ENCODE measurements at regions not wholly inside any gene's neighbourhood (a gene's known extent, or its start where the extent isn't known, plus 50 kb on each side); places are given as distances from the start of the nearest gene placed in this dataset.

DNA sequence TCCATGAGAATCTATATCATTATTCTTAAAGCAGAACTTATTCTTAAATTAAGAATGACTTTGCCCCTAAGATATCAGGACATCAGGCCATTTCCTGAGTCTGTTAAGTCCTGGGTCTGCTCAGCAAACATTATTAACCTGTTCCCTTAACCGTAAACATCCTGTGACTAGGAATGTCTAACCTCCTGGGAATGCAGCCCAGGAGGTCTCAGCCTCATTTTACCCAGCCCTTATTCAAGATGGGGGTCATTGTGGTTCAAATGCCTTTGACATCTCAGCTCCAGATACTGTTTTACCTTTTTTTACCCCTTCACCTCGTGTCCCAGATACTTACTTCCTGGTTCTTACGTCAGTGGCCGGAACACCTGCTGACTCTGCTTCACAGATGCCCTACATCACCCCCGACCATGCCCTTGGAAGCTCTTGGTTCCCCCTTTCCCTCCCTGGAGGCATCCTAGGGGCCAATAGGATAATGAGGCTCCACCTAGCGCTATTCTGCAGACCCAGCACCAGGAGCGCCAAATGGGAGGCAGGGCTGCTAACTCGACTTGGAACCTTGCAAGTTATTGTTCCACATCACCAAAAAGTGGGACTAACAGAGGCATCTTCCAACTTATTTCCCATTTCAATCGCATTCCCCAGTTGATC is 182.5 kb downstream of the MED10 start:
- Histone ChIP-seq H3K79me2 (ENCODE audit: control insufficient read depth, insufficient read depth, low read length) (no peaks in the 10 kb centered on the region), H3K27ac (ENCODE audit: control insufficient read depth, insufficient read depth, low read length) (no peak overlapping the region), H3K4me2 (ENCODE audit: control insufficient read depth, extremely low read depth, insufficient read depth, low read depth, low read length) (no peak overlapping the region), H3K4me3 (ENCODE audit: control insufficient read depth in 2 of 3, extremely low read depth in 1 of 3, insufficient read depth in 2 of 3, low read depth in 1 of 3, low read length in 3 of 3) (no peak overlapping the region), H3K9me1 (ENCODE audit: control insufficient read depth, extremely low read depth, insufficient read depth, low read length) (no peaks in the 10 kb centered on the region), H3K9me3 (ENCODE audit: control insufficient read depth, low read depth, low read length) (no peaks in the 10 kb centered on the region), H2AFZ (ENCODE audit: control insufficient read depth, low read length) (no peak overlapping the region), H4K20me1 (ENCODE audit: control insufficient read depth, extremely low read depth, insufficient read depth, low read length) (no peaks in the 10 kb centered on the region), H3K4me1 (ENCODE audit: control insufficient read depth, extremely low read depth, insufficient read depth, low read length) (no peaks in the 10 kb centered on the region), H3K36me3 (ENCODE audit: control insufficient read depth in 2 of 2, extremely low read depth in 1 of 2, insufficient read depth in 2 of 2, low read length in 2 of 2) (no peaks in the 10 kb centered on the region), H3K27me3 (ENCODE audit: control insufficient read depth, extremely low read depth, insufficient read depth, low read length) (no peaks in the 10 kb centered on the region), H3K9ac (ENCODE audit: control insufficient read depth, extremely low read depth, insufficient read depth, low read length) (no peak overlapping the region)
- DNase-seq (ENCODE audit: low read depth, low spot score) = no peak
- dilution Hi-C loops (cut with MboI; ENCODE audit: extremely low pct_ligation_motif_present, low sequenced_read_pairs) = no loop called here
- FAIRE-seq = no peak
- TF ChIP-seq, protein P1, sequence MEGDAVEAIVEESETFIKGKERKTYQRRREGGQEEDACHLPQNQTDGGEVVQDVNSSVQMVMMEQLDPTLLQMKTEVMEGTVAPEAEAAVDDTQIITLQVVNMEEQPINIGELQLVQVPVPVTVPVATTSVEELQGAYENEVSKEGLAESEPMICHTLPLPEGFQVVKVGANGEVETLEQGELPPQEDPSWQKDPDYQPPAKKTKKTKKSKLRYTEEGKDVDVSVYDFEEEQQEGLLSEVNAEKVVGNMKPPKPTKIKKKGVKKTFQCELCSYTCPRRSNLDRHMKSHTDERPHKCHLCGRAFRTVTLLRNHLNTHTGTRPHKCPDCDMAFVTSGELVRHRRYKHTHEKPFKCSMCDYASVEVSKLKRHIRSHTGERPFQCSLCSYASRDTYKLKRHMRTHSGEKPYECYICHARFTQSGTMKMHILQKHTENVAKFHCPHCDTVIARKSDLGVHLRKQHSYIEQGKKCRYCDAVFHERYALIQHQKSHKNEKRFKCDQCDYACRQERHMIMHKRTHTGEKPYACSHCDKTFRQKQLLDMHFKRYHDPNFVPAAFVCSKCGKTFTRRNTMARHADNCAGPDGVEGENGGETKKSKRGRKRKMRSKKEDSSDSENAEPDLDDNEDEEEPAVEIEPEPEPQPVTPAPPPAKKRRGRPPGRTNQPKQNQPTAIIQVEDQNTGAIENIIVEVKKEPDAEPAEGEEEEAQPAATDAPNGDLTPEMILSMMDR (optimal IDR thresholded peaks at IDR 0.05 in 1 of 3, IDR thresholded peaks at IDR 0.05 in 1 of 3, conservative IDR thresholded peaks at IDR 0.05 in 1 of 3; ENCODE audit: extremely low read depth in 1 of 3, insufficient read depth in 2 of 3, low read length in 3 of 3) = no peak

DNA sequence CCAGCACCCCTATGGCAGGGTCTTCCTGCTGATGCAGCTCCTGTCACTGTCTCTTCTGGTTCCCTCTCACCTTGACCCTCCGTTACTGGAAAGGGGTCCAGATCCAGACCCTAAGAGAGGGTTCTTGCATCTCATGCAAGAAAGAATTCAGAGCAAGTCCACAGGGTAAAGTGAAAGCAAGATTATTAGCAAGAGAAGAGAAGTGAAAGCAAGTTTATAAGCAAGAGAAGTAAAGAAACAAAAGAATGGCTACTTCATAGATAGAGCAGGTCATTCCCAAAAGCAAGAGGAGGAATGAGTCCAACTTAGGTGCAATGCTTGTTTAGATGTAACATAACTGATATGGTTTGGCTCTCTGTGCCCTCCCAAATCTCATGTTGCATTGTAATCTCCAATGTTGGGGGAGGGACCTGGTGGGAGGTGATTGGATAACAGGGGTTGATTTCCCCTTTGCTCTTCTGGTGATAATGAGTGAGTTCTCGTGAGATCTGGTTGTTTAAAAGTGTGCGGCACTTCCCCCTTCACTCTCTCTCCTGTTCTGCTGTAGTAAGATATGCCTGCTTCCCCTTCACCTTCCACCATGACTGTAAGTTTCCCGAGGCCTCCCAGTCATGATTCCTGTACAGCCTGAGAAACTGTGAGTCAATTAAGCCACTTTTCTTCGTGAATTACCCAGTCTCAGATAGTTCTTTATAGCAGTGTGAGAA is 183.3 kb downstream of the MED10 start:
- H3K9ac ChIP-seq (ENCODE audit: control insufficient read depth, extremely low read depth, insufficient read depth, low read length) = no peak overlapping the region
- no peaks in the 10 kb centered on the region for H3K36me3 ChIP-seq (ENCODE audit: control insufficient read depth in 2 of 2, extremely low read depth in 1 of 2, insufficient read depth in 2 of 2, low read length in 2 of 2)
- H3K9me1 ChIP-seq (ENCODE audit: control insufficient read depth, extremely low read depth, insufficient read depth, low read length) = no peaks in the 10 kb centered on the region
- TF ChIP-seq EZH2 (IDR thresholded peaks at IDR 0.05; ENCODE audit: low read length) = no peak
- no peak for FAIRE-seq
- dilution Hi-C loops (cut with MboI; ENCODE audit: extremely low pct_ligation_motif_present, low sequenced_read_pairs) = no loop called here
- H3K4me1 ChIP-seq (ENCODE audit: control insufficient read depth, extremely low read depth, insufficient read depth, low read length) = no peaks in the 10 kb centered on the region
- no peaks in the 10 kb centered on the region for H3K9me3 ChIP-seq (ENCODE audit: control insufficient read depth, low read depth, low read length)
- no peaks in the 10 kb centered on the region for H3K27me3 ChIP-seq (ENCODE audit: control insufficient read depth, extremely low read depth, insufficient read depth, low read length)
- H3K4me3 ChIP-seq (ENCODE audit: control insufficient read depth in 2 of 3, extremely low read depth in 1 of 3, insufficient read depth in 2 of 3, low read depth in 1 of 3, low read length in 3 of 3) = no peak overlapping the region
- no peak overlapping the region for H2AFZ ChIP-seq (ENCODE audit: control insufficient read depth, low read length)
- DNase-seq (ENCODE audit: low read depth, low spot score) = no peak
- no peaks in the 10 kb centered on the region for H4K20me1 ChIP-seq (ENCODE audit: control insufficient read depth, extremely low read depth, insufficient read depth, low read length)
- H3K4me2 ChIP-seq (ENCODE audit: control insufficient read depth, extremely low read depth, insufficient read depth, low read depth, low read length) = no peak overlapping the region
- H3K79me2 ChIP-seq (ENCODE audit: control insufficient read depth, insufficient read depth, low read length) = no peaks in the 10 kb centered on the region
- H3K27ac ChIP-seq (ENCODE audit: control insufficient read depth, insufficient read depth, low read length) = no peak overlapping the region

Data from keratinocyte (primary cell).